ENCODE measurements at regions not wholly inside any gene's neighbourhood (a gene's known extent, or its start where the extent isn't known, plus 50 kb on each side); places are given as distances from the start of the nearest gene placed in this dataset.

DNA sequence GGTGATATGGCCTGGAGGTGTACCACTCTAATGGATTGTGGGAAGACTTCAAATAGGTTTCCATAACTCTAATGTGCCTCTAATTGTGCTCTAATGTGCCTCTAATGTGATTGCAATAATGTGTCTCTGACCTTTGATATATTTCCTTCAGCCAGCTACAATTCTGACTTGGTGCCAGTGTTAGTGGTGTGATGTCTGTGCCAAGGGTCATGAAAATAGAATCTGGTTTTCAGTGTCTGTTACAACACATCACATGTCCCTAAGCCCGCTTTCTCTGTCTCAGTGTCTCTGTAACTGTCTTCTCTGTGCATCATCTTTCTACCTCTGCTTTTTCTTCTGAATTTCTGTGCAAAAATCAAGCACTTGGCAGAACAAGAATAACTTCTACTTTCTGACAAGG, 77.2 kb upstream of the ECI2 start:
- Histone ChIP-seq H3K79me2 (ENCODE audit: low read length) (no peaks in the 10 kb centered on the region), H3K9me3 (ENCODE audit: low read length) (0 out of 2 replicates have a peak, but pooled peaks cover 7% of the 10 kb centered on the region), H3K27ac (ENCODE audit: low read length) (no peak overlapping the region), H3K9ac (ENCODE audit: low read length) (no peak overlapping the region), H3F3A (ENCODE audit: low read length, unreplicated experiment) (no peaks in the 10 kb centered on the region), H2AFZ (ENCODE audit: low read length) (no peak overlapping the region), H3K27me3 (ENCODE audit: low read length) (no peaks in the 10 kb centered on the region), H3K4me1 (ENCODE audit: insufficient read depth, low read length) (no peaks in the 10 kb centered on the region), H3K4me2 (ENCODE audit: low read length) (no peak overlapping the region), H3K9me2 (replicated peaks; ENCODE audit: low read length) (no peaks in the 10 kb centered on the region), H3K36me3 (ENCODE audit: low read depth, low read length) (no peaks in the 10 kb centered on the region), H3K4me3 (ENCODE audit: low read length) (no peak overlapping the region), H4K20me1 (ENCODE audit: low read length) (no peaks in the 10 kb centered on the region)
- TF ChIP-seq, protein P1, sequence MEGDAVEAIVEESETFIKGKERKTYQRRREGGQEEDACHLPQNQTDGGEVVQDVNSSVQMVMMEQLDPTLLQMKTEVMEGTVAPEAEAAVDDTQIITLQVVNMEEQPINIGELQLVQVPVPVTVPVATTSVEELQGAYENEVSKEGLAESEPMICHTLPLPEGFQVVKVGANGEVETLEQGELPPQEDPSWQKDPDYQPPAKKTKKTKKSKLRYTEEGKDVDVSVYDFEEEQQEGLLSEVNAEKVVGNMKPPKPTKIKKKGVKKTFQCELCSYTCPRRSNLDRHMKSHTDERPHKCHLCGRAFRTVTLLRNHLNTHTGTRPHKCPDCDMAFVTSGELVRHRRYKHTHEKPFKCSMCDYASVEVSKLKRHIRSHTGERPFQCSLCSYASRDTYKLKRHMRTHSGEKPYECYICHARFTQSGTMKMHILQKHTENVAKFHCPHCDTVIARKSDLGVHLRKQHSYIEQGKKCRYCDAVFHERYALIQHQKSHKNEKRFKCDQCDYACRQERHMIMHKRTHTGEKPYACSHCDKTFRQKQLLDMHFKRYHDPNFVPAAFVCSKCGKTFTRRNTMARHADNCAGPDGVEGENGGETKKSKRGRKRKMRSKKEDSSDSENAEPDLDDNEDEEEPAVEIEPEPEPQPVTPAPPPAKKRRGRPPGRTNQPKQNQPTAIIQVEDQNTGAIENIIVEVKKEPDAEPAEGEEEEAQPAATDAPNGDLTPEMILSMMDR (conservative IDR thresholded peaks at IDR 0.05; ENCODE audit: low read depth, low read length), result no peak
- TF ChIP-seq EZH2 (IDR thresholded peaks at IDR 0.05; ENCODE audit: low read length, unreplicated experiment) (no peak), EZH2phosphoT487 (IDR thresholded peaks at IDR 0.05; ENCODE audit: borderline replicate concordance, low read length) (no peak)
- intact Hi-C loops (cut with micrococcal nuclease), result no loop called here
- ATAC-seq (no peak), DNase-seq (no peak)
- BruUV-seq (replicated peaks), result no TSS peak
- ChIA-PET POLR2A (ENCODE audit: unreplicated experiment) (no interaction called here), CTCF (no interaction called here)

DNA sequence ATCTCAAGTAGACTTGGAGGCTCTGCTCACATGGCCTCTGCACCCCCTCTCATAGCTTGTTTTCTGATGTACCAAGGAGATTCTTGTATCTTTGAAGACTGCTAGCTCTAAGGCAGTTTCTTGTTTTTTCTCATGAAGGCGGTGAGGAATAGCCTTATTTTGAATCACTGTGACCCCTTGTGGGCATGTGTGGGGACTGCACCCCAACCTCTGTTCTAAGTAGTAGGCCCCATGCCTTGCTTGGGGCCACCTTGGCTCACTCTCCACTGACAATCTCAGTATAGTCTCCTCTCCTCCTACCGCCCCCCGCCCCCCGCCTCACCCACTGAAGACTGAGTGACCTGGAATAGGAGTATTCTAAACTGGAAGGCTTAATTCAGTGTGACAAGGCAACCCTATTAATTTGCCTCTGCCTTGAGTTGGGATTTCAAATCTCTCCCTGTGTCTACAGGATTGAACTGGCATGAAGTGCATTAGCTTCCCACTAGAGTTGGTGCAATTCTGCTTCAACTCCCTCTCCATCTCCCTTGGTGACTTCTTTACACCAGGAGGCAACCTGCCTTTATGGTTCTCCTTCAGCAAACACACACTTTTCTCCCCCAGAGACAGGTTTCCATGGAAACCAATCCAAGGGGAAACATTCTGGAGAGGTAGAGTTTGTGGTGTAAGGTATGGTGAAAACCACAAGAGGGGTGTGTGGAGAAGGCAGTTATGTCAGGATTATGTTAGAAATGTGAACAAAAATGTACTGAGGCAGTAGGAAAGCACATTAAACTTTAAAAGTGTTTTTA, 75.4 kb upstream of the ECI2 start:
- peak; percentile 93 for ATAC-seq
- H2AFZ ChIP-seq (ENCODE audit: low read length), result peak overlapping the region; percentile 44; the same call in 1 of the 2 replicates
- no peaks in the 10 kb centered on the region for H3K79me2 ChIP-seq (ENCODE audit: low read length)
- intact Hi-C loops (cut with micrococcal nuclease), result loop anchor here (1.0 kb wide), 3 partner anchors 47 to 156 kb away; no protein-coding TSS in a partner anchor
- peak; percentile 80 for DNase-seq
- CTCF ChIA-PET, result interaction anchor here (0.6 to 1.4 kb wide), 4 partner anchors 37 to 173 kb away, joined by 3 to 17 read pairs (median 4); no protein-coding TSS in a partner anchor
- H3K36me3 ChIP-seq (ENCODE audit: low read depth, low read length), result no peaks in the 10 kb centered on the region
- H3K4me3 ChIP-seq (ENCODE audit: low read length), result no peak overlapping the region
- H3K4me2 ChIP-seq (ENCODE audit: low read length), result no peak overlapping the region
- H3K27me3 ChIP-seq (ENCODE audit: low read length), result no peaks in the 10 kb centered on the region
- POLR2A ChIA-PET (ENCODE audit: unreplicated experiment), result no interaction called here
- BruUV-seq (replicated peaks), result no TSS peak
- H3K9me3 ChIP-seq (ENCODE audit: low read length), result 0 out of 2 replicates have a peak, but pooled peaks cover 7% of the 10 kb centered on the region
- no peak for TF ChIP-seq EZH2phosphoT487 (IDR thresholded peaks at IDR 0.05; ENCODE audit: borderline replicate concordance, low read length)
- TF ChIP-seq, protein P1 (conservative IDR thresholded peaks at IDR 0.05; ENCODE audit: low read depth, low read length), result peak; percentile 79
- TF ChIP-seq EZH2 (IDR thresholded peaks at IDR 0.05; ENCODE audit: low read length, unreplicated experiment), result no peak
- no peaks in the 10 kb centered on the region for H3K4me1 ChIP-seq (ENCODE audit: insufficient read depth, low read length)
- no peaks in the 10 kb centered on the region for H3K9me2 ChIP-seq (replicated peaks; ENCODE audit: low read length)
- no peaks in the 10 kb centered on the region for H3F3A ChIP-seq (ENCODE audit: low read length, unreplicated experiment)
- H3K9ac ChIP-seq (ENCODE audit: low read length), result no peak overlapping the region
- H3K27ac ChIP-seq (ENCODE audit: low read length), result no peak overlapping the region
- H4K20me1 ChIP-seq (ENCODE audit: low read length), result no peaks in the 10 kb centered on the region

DNA sequence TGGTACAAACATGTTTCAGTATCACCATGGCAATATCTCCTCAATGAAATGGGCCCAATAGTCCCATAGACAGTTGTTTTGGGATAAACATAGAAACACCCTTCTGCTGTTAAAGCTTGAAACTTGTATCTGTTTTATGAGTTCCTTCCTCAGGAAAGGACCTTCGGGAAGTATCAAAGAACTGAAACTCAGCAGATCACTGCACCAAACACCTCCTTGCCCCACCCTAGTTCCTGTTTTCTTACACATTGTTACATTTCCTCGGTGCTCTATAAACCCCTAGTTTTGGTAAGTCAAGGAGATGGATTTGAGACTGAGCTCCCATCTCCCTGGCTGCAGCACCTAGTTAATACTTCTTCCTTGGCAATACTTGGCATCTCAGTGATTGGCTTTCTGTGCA, 73.8 kb upstream of the ECI2 start:
- Histone ChIP-seq H4K20me1 (ENCODE audit: low read length) (no peaks in the 10 kb centered on the region), H3K27me3 (ENCODE audit: low read length) (no peaks in the 10 kb centered on the region), H3K9me3 (ENCODE audit: low read length) (0 out of 2 replicates have a peak, but pooled peaks cover 3% of the 10 kb centered on the region), H3K27ac (ENCODE audit: low read length) (no peak overlapping the region), H3K79me2 (ENCODE audit: low read length) (no peaks in the 10 kb centered on the region), H3K9ac (ENCODE audit: low read length) (no peak overlapping the region), H2AFZ (ENCODE audit: low read length) (no peak overlapping the region), H3K36me3 (ENCODE audit: low read depth, low read length) (no peaks in the 10 kb centered on the region), H3K9me2 (replicated peaks; ENCODE audit: low read length) (no peaks in the 10 kb centered on the region), H3F3A (ENCODE audit: low read length, unreplicated experiment) (no peaks in the 10 kb centered on the region), H3K4me2 (ENCODE audit: low read length) (no peak overlapping the region), H3K4me3 (ENCODE audit: low read length) (no peak overlapping the region), H3K4me1 (ENCODE audit: insufficient read depth, low read length) (no peaks in the 10 kb centered on the region)
- intact Hi-C loops (cut with micrococcal nuclease), result no loop called here
- DNase-seq (no peak), ATAC-seq (no peak)
- ChIA-PET CTCF (no interaction called here), POLR2A (ENCODE audit: unreplicated experiment) (no interaction called here)
- BruUV-seq (replicated peaks), result no TSS peak
- TF ChIP-seq EZH2 (IDR thresholded peaks at IDR 0.05; ENCODE audit: low read length, unreplicated experiment) (no peak), EZH2phosphoT487 (IDR thresholded peaks at IDR 0.05; ENCODE audit: borderline replicate concordance, low read length) (no peak)
- TF ChIP-seq, protein P1 (conservative IDR thresholded peaks at IDR 0.05; ENCODE audit: low read depth, low read length), result no peak
